ENCODE measurements at regions not wholly inside any gene's neighbourhood (a gene's known extent, or its start where the extent isn't known, plus 50 kb on each side); places are given as distances from the start of the nearest gene placed in this dataset.

- Mint-ChIP-seq H3K9me3 (ENCODE audit: unreplicated experiment) (no peaks in the 10 kb centered on the region), H3K4me3 (ENCODE audit: unreplicated experiment) (no peak overlapping the region), H3K4me1 (ENCODE audit: insufficient read depth, unreplicated experiment) (no peaks in the 10 kb centered on the region), H3K27ac (ENCODE audit: low read depth, unreplicated experiment) (no peak overlapping the region), H3K27me3 (ENCODE audit: insufficient read depth, unreplicated experiment) (no peaks in the 10 kb centered on the region), H3K36me3 (ENCODE audit: insufficient read depth, unreplicated experiment) (no peaks in the 10 kb centered on the region)
- no peak for DNase-seq (ENCODE audit: unreplicated experiment)
- POLR2A ChIA-PET: no interaction called here
- intact Hi-C loops (cut with micrococcal nuclease): no loop called here
- BruUV-seq (replicated peaks): no TSS peak
- TF ChIP-seq CTCF (IDR thresholded peaks at IDR 0.05; ENCODE audit: unreplicated experiment): no peak
- CTCF ChIA-PET: interaction anchor here (0.6 to 1.3 kb wide), 5 partner anchors 9 to 323 kb away, joined by 3 to 7 read pairs (median 4); no protein-coding TSS in a partner anchor
Measured at GRCh38 chr5:152151113-152151512, 226.5 kb upstream of the GLRA1 start.

- Mint-ChIP-seq H3K4me1 (ENCODE audit: insufficient read depth, unreplicated experiment) (no peaks in the 10 kb centered on the region), H3K27me3 (ENCODE audit: insufficient read depth, unreplicated experiment) (no peaks in the 10 kb centered on the region), H3K4me3 (ENCODE audit: unreplicated experiment) (no peak overlapping the region), H3K9me3 (ENCODE audit: unreplicated experiment) (no peaks in the 10 kb centered on the region), H3K36me3 (ENCODE audit: insufficient read depth, unreplicated experiment) (no peaks in the 10 kb centered on the region), H3K27ac (ENCODE audit: low read depth, unreplicated experiment) (no peak overlapping the region)
- intact Hi-C loops (cut with micrococcal nuclease): no loop called here
- CTCF ChIA-PET: interaction anchor here (0.6 to 11.8 kb wide), 4 partner anchors 23 to 386 kb away, joined by 3 to 531 read pairs (median 3); no protein-coding TSS in a partner anchor
- no peak for TF ChIP-seq CTCF (IDR thresholded peaks at IDR 0.05; ENCODE audit: unreplicated experiment)
- BruUV-seq (replicated peaks): no TSS peak
- POLR2A ChIA-PET: interaction anchor here (0.6 kb wide), 1 partner anchor 136 kb away, joined by 3 read pairs; no protein-coding TSS in a partner anchor
- no peak for DNase-seq (ENCODE audit: unreplicated experiment)
Measured at GRCh38 chr5:152147286-152147685, 222.6 kb upstream of the GLRA1 start.

GRCh38 chr5:152146566-152146965 lies 221.9 kb upstream of the GLRA1 start:
- no peak overlapping the region for H3K27ac Mint-ChIP-seq (ENCODE audit: low read depth, unreplicated experiment)
- intact Hi-C loops (cut with micrococcal nuclease): no loop called here
- ChIA-PET CTCF (interaction anchor here (0.6 to 11.8 kb wide), 5 partner anchors 17 to 761 kb away, joined by 3 to 531 read pairs (median 3); no protein-coding TSS in a partner anchor), POLR2A (no interaction called here)
- no peak for TF ChIP-seq CTCF (IDR thresholded peaks at IDR 0.05; ENCODE audit: unreplicated experiment)
- no peaks in the 10 kb centered on the region for H3K9me3 Mint-ChIP-seq (ENCODE audit: unreplicated experiment)
- no peaks in the 10 kb centered on the region for H3K36me3 Mint-ChIP-seq (ENCODE audit: insufficient read depth, unreplicated experiment)
- H3K4me1 Mint-ChIP-seq (ENCODE audit: insufficient read depth, unreplicated experiment): no peaks in the 10 kb centered on the region
- no peak for DNase-seq (ENCODE audit: unreplicated experiment)
- H3K27me3 Mint-ChIP-seq (ENCODE audit: insufficient read depth, unreplicated experiment): no peaks in the 10 kb centered on the region
- BruUV-seq (replicated peaks): no TSS peak
- H3K4me3 Mint-ChIP-seq (ENCODE audit: unreplicated experiment): no peak overlapping the region

GRCh38 chr5:152144556-152144955 lies 219.9 kb upstream of the GLRA1 start:
- BruUV-seq (replicated peaks): no TSS peak
- H3K27ac Mint-ChIP-seq (ENCODE audit: low read depth, unreplicated experiment): no peak overlapping the region
- no peak for DNase-seq (ENCODE audit: unreplicated experiment)
- H3K27me3 Mint-ChIP-seq (ENCODE audit: insufficient read depth, unreplicated experiment): peaks cover 11% of the 10 kb centered on the region
- CTCF ChIA-PET: interaction anchor here (0.5 to 11.8 kb wide), 27 partner anchors 12 to 887 kb away, joined by 3 to 531 read pairs (median 8); no protein-coding TSS in a partner anchor
- POLR2A ChIA-PET: interaction anchor here (0.5 to 1.5 kb wide), 2 partner anchors 11 to 60 kb away, joined by 3 read pairs; no protein-coding TSS in a partner anchor
- H3K4me1 Mint-ChIP-seq (ENCODE audit: insufficient read depth, unreplicated experiment): no peaks in the 10 kb centered on the region
- H3K4me3 Mint-ChIP-seq (ENCODE audit: unreplicated experiment): no peak overlapping the region
- H3K9me3 Mint-ChIP-seq (ENCODE audit: unreplicated experiment): no peaks in the 10 kb centered on the region
- no peaks in the 10 kb centered on the region for H3K36me3 Mint-ChIP-seq (ENCODE audit: insufficient read depth, unreplicated experiment)
- no peak for TF ChIP-seq CTCF (IDR thresholded peaks at IDR 0.05; ENCODE audit: unreplicated experiment)
- intact Hi-C loops (cut with micrococcal nuclease): no loop called here

Data from MCF 10A (cell line).